ENCODE measurements at regions not wholly inside any gene's neighbourhood (a gene's known extent, or its start where the extent isn't known, plus 50 kb on each side); places are given as distances from the start of the nearest gene placed in this dataset.

DNA sequence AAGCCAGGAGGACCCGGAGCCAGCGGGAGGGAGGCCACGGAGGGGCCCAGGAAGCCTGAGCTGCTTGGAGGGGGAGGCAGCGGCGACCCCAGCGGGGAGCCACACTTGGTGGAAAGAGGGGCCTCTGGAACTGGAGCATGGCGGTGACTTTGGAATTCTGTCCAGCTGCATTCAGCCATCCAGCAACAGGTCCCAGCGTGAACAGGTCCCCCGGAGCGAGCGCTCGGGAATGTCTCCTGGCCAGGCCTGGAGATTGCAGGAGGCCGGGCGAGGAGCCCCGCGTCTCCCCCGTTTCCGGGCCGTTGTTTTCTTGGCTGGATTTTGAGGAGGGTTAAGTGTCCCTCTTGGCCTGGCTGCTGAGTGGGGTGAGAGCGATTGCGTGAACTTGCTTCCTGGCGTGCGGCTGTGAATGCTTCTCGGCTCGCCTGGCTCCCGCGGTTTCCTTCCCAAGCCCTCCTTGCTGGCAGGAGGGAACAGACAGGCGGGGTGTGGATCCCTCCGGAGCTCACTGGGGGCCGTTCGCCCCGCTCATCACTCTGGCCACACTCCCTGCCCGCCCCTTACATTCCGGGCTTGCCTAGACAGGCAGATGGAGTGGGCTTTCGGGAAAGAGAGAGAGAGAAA is 125.3 kb upstream of the IRX4 start:
- no peaks in the 10 kb centered on the region for H3K9me3 Mint-ChIP-seq
- H3K27ac Mint-ChIP-seq, result no peak overlapping the region
- 0 out of 2 replicates have a peak overlapping the region, but pooled peaks have one; percentile 47 for H2AFZ ChIP-seq
- H3K36me3 Mint-ChIP-seq (ENCODE audit: low read depth), result no peaks in the 10 kb centered on the region
- TF ChIP-seq, protein P1, sequence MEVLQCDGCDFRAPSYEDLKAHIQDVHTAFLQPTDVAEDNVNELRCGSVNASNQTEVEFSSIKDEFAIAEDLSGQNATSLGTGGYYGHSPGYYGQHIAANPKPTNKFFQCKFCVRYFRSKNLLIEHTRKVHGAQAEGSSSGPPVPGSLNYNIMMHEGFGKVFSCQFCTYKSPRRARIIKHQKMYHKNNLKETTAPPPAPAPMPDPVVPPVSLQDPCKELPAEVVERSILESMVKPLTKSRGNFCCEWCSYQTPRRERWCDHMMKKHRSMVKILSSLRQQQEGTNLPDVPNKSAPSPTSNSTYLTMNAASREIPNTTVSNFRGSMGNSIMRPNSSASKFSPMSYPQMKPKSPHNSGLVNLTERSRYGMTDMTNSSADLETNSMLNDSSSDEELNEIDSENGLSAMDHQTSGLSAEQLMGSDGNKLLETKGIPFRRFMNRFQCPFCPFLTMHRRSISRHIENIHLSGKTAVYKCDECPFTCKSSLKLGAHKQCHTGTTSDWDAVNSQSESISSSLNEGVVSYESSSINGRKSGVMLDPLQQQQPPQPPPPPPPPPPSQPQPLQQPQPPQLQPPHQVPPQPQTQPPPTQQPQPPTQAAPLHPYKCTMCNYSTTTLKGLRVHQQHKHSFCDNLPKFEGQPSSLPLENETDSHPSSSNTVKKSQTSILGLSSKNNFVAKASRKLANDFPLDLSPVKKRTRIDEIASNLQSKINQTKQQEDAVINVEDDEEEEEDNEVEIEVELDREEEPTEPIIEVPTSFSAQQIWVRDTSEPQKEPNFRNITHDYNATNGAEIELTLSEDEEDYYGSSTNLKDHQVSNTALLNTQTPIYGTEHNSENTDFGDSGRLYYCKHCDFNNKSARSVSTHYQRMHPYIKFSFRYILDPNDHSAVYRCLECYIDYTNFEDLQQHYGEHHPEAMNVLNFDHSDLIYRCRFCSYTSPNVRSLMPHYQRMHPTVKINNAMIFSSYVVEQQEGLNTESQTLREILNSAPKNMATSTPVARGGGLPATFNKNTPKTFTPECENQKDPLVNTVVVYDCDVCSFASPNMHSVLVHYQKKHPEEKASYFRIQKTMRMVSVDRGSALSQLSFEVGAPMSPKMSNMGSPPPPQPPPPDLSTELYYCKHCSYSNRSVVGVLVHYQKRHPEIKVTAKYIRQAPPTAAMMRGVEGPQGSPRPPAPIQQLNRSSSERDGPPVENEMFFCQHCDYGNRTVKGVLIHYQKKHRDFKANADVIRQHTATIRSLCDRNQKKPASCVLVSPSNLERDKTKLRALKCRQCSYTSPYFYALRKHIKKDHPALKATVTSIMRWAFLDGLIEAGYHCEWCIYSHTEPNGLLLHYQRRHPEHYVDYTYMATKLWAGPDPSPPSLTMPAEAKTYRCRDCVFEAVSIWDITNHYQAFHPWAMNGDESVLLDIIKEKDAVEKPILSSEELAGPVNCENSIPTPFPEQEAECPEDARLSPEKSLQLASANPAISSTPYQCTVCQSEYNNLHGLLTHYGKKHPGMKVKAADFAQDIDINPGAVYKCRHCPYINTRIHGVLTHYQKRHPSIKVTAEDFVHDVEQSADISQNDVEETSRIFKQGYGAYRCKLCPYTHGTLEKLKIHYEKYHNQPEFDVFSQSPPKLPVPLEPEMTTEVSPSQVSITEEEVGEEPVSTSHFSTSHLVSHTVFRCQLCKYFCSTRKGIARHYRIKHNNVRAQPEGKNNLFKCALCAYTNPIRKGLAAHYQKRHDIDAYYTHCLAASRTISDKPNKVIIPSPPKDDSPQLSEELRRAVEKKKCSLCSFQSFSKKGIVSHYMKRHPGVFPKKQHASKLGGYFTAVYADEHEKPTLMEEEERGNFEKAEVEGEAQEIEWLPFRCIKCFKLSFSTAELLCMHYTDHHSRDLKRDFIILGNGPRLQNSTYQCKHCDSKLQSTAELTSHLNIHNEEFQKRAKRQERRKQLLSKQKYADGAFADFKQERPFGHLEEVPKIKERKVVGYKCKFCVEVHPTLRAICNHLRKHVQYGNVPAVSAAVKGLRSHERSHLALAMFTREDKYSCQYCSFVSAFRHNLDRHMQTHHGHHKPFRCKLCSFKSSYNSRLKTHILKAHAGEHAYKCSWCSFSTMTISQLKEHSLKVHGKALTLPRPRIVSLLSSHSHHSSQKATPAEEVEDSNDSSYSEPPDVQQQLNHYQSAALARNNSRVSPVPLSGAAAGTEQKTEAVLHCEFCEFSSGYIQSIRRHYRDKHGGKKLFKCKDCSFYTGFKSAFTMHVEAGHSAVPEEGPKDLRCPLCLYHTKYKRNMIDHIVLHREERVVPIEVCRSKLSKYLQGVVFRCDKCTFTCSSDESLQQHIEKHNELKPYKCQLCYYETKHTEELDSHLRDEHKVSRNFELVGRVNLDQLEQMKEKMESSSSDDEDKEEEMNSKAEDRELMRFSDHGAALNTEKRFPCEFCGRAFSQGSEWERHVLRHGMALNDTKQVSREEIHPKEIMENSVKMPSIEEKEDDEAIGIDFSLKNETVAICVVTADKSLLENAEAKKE (CRISPR knock-in tag; IDR thresholded peaks at IDR 0.05), result no peak
- TF ChIP-seq EZH2 (IDR thresholded peaks at IDR 0.05; ENCODE audit: low read depth, unreplicated experiment) (no peak), STAT1 (IDR thresholded peaks at IDR 0.05; ENCODE audit: unreplicated experiment) (no peak), REST (IDR thresholded peaks at IDR 0.05; ENCODE audit: unreplicated experiment) (no peak)
- no peaks in the 10 kb centered on the region for H3K4me1 Mint-ChIP-seq
- no peaks in the 10 kb centered on the region for H4K20me1 ChIP-seq (replicated peaks; ENCODE audit: insufficient read depth)
- no peaks in the 10 kb centered on the region for H3F3A ChIP-seq (replicated peaks; ENCODE audit: low read depth)
- ATAC-seq (peak; percentile 60), DNase-seq (ENCODE audit: low spot score) (peak; percentile 33)
- H3K36me3 ChIP-seq (ENCODE audit: insufficient read depth), result no peaks in the 10 kb centered on the region
- H3K79me2 ChIP-seq (replicated peaks; ENCODE audit: insufficient read depth), result no peaks in the 10 kb centered on the region
- H3K27me3 Mint-ChIP-seq (ENCODE audit: insufficient read depth, low read depth, poor library complexity), result peaks cover 5% of the 10 kb centered on the region
- no peak overlapping the region for H3K4me3 ChIP-seq
- H3K27ac ChIP-seq (ENCODE audit: low read depth), result no peak overlapping the region
- no peak overlapping the region for H3K4me2 ChIP-seq
- no peak overlapping the region for H3K4me3 Mint-ChIP-seq
- no peaks in the 10 kb centered on the region for H3K4me1 ChIP-seq (ENCODE audit: insufficient read depth)
- H3K9me2 ChIP-seq (ENCODE audit: insufficient read depth), result no peaks in the 10 kb centered on the region
- no peaks in the 10 kb centered on the region for H3K27me3 ChIP-seq (ENCODE audit: insufficient read depth)

Data from GM23338 (cell line).